Lower leg skin (tissue), 3 donors: ENCODE measurements at regions not wholly inside any gene's neighbourhood (a gene's known extent, or its start where the extent isn't known, plus 50 kb on each side); places are given as distances from the start of the nearest gene placed in this dataset.

Experiments used
- CTCF ChIP-seq, 3 donors: fragments of 450-650 bp; IDR thresholded peaks; one replicate each; pipeline ENCODE4 v1.5.1; 2016; ENCODE audit warnings: antibody characterized with exemption in 3 of 3, mild to moderate bottlenecking in 3 of 3, moderate library complexity in 2 of 3
- POLR2A ChIP-seq, 2 donors: fragments of 450-650 bp; IDR thresholded peaks; one replicate each; pipeline ENCODE4 v1.6.1; 2016 to 2017; ENCODE audit warnings: antibody characterized with exemption in 2 of 2, mild to moderate bottlenecking in 1 of 2, moderate library complexity in 1 of 2

GRCh38 chr2:140018541-140018940 lies 1238.4 kb upstream of the NXPH2 start:
- TF ChIP-seq CTCF (IDR thresholded peaks at IDR 0.05) (no peak), POLR2A (IDR thresholded peaks at IDR 0.05) (no peak)
